ENCODE measurements at regions not wholly inside any gene's neighbourhood (a gene's known extent, or its start where the extent isn't known, plus 50 kb on each side); places are given as distances from the start of the nearest gene placed in this dataset.
A peak's percentile ranks its signal among the peaks of the same experiment; 100 is the strongest.

DNA sequence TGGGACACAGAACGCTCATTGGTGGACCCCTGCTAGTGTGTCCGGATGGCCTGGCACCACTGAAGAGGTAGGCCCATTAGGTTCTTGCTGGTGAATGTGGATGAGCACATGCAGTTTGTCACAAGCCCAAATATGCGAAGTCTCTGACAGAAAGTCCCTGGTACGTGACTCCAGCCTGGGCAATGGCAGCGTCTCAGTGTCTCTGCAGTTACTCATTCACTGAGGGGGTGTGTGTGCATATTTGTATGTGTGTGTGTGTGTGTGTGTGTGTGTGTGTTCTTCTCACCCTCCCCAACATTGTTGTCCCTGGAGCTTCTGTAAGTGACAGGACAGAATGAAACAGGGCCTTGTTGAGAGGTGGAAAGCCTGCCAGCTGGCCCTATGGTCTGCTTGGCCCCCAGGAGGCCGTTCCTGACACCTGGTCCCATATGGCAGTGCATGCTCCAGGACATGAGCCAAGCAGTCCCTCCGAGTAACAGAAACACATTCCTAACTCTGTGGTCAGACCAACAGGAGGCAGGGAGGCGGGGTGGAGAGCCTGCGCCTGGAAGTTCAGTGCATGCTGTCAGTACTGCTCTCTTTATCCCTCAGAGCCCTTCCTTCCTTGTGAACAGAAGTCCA, 169.9 kb downstream of the SLC28A3 start:
- Histone ChIP-seq H3K4me3 (no peak overlapping the region), H3K27me3 (no peaks in the 10 kb centered on the region), H3K9me3 (no peaks in the 10 kb centered on the region), H3K36me3 (no peaks in the 10 kb centered on the region), H3K4me1 (peaks cover 0 to 10% (median 0%) of the 10 kb centered on the region in 4 donors), H3K27ac (no peak overlapping the region)
- DNase-seq (ENCODE audit: low spot score in 2 of 2) = peak; percentile 48 to 66
- WGBS, 2 donors = 57 to 67% methylated on average over 9 of the region's 9 CpGs
- TF ChIP-seq, protein P1, sequence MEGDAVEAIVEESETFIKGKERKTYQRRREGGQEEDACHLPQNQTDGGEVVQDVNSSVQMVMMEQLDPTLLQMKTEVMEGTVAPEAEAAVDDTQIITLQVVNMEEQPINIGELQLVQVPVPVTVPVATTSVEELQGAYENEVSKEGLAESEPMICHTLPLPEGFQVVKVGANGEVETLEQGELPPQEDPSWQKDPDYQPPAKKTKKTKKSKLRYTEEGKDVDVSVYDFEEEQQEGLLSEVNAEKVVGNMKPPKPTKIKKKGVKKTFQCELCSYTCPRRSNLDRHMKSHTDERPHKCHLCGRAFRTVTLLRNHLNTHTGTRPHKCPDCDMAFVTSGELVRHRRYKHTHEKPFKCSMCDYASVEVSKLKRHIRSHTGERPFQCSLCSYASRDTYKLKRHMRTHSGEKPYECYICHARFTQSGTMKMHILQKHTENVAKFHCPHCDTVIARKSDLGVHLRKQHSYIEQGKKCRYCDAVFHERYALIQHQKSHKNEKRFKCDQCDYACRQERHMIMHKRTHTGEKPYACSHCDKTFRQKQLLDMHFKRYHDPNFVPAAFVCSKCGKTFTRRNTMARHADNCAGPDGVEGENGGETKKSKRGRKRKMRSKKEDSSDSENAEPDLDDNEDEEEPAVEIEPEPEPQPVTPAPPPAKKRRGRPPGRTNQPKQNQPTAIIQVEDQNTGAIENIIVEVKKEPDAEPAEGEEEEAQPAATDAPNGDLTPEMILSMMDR (IDR thresholded peaks at IDR 0.05) = no peak
- TF ChIP-seq POLR2A (IDR thresholded peaks at IDR 0.05) = no peak
- TF ChIP-seq EP300 (IDR thresholded peaks at IDR 0.05) = no peak

DNA sequence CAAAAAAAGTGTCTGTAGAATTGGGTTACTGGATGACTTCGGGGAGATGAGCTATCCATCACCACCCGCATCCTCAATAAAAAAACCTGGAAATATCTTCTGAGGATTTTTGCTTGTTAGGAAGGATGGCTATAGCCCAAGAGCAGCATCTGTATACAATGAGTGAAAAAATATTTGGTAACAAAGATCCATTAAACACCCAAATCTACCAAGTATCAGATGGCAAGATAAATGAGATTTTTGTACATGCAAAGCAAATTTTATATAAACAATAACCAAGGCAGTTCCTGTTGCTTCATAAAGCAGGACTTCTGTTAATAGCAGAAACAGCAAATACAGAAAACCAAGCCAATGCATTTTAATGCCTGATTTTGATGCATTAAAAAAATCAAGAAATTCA, 166.6 kb downstream of the SLC28A3 start:
- TF ChIP-seq, protein P1 (IDR thresholded peaks at IDR 0.05) = no peak
- TF ChIP-seq POLR2A (IDR thresholded peaks at IDR 0.05) = no peak
- no peak for TF ChIP-seq EP300 (IDR thresholded peaks at IDR 0.05)
- 86 to 92% methylated on average over 2 of the region's 2 CpGs for WGBS, 2 donors

DNA sequence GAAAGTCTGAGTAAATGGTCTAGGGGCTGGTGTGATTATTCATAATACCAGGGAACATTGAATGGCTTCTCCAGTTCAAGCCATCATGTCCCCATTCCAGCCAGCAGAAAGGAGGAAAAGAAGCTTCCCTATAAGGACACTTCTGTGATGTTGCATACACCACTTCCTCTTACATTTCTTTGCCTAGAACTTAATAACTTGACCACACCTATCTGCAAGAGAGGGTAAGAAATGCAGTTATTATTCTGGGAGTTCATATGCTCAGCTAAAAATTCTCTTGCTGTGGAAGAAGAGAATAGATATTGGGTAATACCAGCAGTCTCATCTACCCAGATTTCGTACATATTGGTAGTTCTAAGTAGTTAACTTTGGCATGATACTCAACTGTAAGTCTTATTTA, 166.1 kb downstream of the SLC28A3 start:
- Histone ChIP-seq H3K9me3 (no peaks in the 10 kb centered on the region), H3K4me1 (peaks cover 0 to 10% (median 0%) of the 10 kb centered on the region in 4 donors), H3K4me3 (no peak overlapping the region), H3K36me3 (no peaks in the 10 kb centered on the region), H3K27ac (no peak overlapping the region), H3K27me3 (no peaks in the 10 kb centered on the region)
- no peak for DNase-seq (ENCODE audit: low spot score in 2 of 2)
- 82 to 91% methylated on average over 1 of the region's 1 CpG for WGBS, 2 donors
- TF ChIP-seq POLR2A (IDR thresholded peaks at IDR 0.05) = no peak
- peak in 1 of 2 donors; percentile 39 for TF ChIP-seq EP300 (IDR thresholded peaks at IDR 0.05)
- TF ChIP-seq, protein P1 (IDR thresholded peaks at IDR 0.05) = no peak

More for the DNA sequence above, 166.6 kb downstream of the SLC28A3 start:
- Histone ChIP-seq H3K27me3 (no peaks in the 10 kb centered on the region), H3K4me1 (peaks cover 0 to 10% (median 0%) of the 10 kb centered on the region in 4 donors), H3K4me3 (no peak overlapping the region), H3K27ac (no peak overlapping the region), H3K9me3 (no peaks in the 10 kb centered on the region), H3K36me3 (no peaks in the 10 kb centered on the region)
- DNase-seq (ENCODE audit: low spot score in 2 of 2) = no peak

DNA sequence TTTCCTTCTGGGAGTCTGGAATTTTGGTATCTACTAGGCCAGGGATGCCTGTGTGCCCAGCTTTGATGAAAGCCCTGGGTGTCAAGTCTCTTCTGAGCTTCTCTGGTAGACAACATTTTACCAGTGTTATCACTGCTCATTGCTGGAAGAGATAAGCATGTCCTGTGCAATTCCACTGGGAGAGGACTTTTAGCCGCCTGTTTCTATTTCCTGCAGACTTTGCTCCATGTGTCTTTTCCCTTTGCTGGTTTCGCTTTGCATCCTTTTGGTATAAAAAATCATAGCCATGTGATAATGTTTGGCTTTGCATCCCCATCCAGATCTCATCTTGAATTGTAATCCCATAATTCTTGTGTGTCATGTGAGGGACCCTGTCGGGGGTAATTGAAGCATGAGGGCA, 163.2 kb downstream of the SLC28A3 start:
- Histone ChIP-seq H3K4me3 (no peak overlapping the region), H3K27me3 (no peaks in the 10 kb centered on the region), H3K36me3 (no peaks in the 10 kb centered on the region), H3K27ac (no peak overlapping the region), H3K9me3 (no peaks in the 10 kb centered on the region), H3K4me1 (peaks cover 0 to 14% (median 0%) of the 10 kb centered on the region in 4 donors)
- WGBS, 2 donors = 83 to 89% methylated on average over 3 of the region's 3 CpGs
- no peak for DNase-seq (ENCODE audit: low spot score in 2 of 2)
- TF ChIP-seq, protein P1 (IDR thresholded peaks at IDR 0.05) = no peak
- TF ChIP-seq EP300 (IDR thresholded peaks at IDR 0.05) (no peak), POLR2A (IDR thresholded peaks at IDR 0.05) (no peak)

DNA sequence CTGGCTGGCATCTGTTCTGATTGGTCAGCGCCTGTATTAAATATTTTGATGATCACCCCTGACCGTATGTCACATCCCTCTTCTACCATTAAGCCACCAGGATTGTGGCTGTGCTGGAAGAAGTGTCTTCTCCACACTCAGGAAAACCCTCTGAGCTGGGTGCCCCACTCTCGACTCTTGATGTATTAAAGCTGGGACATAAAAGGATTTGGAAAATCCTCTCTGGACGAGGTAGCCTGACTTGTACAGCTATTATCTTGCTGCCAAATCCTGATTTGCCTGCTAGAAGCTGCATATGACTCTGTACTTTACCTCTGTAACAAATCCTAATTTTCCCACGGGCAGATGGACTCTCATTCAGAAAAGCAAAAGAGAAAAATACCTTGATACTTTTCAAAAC, 161.0 kb downstream of the SLC28A3 start:
- no peak for DNase-seq (ENCODE audit: low spot score in 2 of 2)
- 81 to 82% methylated on average over 5 of the region's 5 CpGs for WGBS, 2 donors
- Histone ChIP-seq H3K4me3 (no peak overlapping the region), H3K27me3 (no peaks in the 10 kb centered on the region), H3K4me1 (peaks cover 0 to 11% (median 0%) of the 10 kb centered on the region in 4 donors), H3K9me3 (no peaks in the 10 kb centered on the region), H3K36me3 (no peaks in the 10 kb centered on the region), H3K27ac (no peak overlapping the region)
- no peak for TF ChIP-seq EP300 (IDR thresholded peaks at IDR 0.05)
- TF ChIP-seq, protein P1 (IDR thresholded peaks at IDR 0.05) = no peak
- TF ChIP-seq POLR2A (IDR thresholded peaks at IDR 0.05) = no peak
